HG02623 (cell line): ENCODE measurements at regions not wholly inside any gene's neighbourhood (a gene's known extent, or its start where the extent isn't known, plus 50 kb on each side); places are given as distances from the start of the nearest gene placed in this dataset.
"Not testable (repeated sequence)": the region's sequence is repeated elsewhere in the genome, so short reads cannot be mapped to it uniquely, and the experiment has no call there.

Experiments used
- ATAC-seq: cut with Tn5 transposase; IDR thresholded peaks from one replicate; pipeline ENCODE4 v1.9.1; 2021; ENCODE audit warnings: moderate library complexity; ENCODE audit not compliant: unreplicated experiment

DNA sequence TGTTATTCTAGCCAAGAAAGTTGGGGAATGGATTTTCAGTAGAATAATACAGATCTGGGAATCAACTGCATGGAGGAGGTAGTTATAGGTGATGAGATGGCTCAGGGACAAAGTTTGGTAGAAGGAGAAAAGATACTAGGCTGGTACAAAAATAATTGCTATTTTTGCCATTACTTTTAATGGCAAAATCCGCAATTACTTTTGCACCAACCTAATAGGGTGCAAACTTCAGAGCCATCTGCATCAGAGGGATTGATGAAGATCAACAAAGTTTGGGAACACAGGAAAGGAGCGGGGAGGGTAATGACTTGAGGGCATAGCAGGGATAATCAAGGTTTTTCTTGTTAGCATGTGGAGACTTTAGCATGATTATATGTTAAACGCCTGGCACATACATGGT, 178.7 kb upstream of the ROPN1B start:
- not testable (repeated sequence) for ATAC-seq

DNA sequence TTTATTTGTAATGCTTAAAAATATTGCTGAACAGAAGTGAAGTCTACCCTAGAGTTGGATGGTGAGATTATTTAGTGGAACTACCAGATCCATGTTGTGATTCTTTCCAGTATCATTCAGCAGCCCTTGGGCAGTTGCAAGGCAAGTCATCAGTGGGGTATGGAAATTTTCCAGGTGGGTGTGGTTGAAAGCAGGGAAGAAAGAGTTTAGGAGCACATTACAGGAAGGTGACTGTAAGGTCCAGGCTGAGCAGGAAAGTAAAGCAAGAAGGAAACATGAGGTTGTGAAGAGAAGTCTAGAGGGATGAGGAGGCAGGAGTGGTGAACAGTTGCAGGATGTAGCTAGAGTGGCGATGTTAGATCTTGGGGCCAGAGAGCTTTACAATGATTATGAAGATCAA, 178.0 kb upstream of the ROPN1B start:
- ATAC-seq, result not testable (repeated sequence)

DNA sequence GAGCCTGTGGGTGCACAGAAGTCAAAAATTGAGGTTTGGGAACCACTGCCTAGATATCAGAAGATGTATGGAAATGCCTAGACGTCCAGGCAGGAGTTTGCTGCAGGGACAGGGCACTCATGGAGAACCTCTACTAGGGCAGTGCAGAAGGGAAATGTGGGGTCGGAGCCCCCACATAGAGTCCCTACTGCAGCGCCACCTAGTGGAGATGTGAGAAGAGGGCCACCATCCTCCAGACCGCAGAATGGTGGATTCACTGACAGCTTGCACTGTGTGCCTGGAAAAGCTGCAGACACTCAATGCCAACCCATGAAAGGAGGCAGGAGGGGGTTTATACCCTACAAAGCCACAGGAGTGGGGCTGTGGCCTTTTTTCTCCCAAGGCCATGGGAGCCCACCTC, 159.0 kb upstream of the ROPN1B start:
- ATAC-seq, result not testable (repeated sequence)

DNA sequence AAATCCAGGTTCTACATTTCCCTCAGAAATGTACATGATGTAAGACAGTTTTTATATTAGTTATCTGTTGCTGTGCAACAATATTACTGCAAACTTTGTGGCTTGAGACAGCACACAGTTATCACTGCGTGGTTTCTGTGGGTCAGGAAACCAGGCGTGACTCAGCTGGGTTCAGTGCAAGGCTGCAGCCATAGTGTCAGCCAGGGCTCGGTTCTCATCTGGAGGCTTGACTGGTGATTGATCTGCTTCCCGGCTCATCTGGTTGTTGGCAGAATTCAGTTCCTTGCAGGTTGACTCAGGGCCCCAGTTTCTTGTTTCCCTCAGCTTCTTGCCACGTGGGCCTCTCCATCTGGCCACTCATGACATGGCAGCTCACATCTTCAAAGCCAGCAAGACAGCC, 146.8 kb upstream of the ROPN1B start:
- ATAC-seq, result not testable (repeated sequence)

DNA sequence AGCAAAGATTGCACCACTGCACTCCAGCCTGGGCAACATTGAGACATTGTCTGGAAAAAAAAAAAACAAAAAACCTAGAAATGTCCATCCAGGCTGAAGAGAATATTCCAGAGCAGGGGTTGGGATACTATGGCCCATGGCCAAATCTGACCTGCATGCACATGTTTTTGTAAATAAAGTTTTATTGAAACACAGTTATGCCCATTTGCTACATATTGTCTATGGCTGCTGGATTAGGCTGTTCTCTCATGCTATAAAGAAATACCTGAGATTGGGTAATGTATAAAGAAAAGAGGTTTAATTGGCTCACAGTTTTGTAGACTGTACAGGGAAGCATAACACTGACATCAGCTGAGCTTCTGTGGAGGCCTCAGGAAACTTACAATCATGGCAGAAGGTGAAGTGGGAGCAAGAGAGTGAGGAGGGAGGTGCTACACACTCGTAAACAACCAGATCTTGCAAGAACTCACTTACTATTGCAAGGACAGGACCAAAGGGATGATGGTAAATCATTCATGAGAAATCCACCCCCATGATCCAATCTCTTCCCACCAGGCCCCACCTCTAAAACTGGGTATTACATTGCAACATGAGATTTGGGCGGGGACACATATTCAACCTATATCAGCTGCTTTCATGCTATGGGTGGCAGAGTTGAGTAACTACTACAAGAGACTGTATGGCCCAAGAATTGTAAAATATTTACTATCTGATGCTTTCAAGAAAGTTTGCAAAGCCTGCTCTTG, 137.8 kb upstream of the ROPN1B start:
- ATAC-seq, result not testable (repeated sequence)

DNA sequence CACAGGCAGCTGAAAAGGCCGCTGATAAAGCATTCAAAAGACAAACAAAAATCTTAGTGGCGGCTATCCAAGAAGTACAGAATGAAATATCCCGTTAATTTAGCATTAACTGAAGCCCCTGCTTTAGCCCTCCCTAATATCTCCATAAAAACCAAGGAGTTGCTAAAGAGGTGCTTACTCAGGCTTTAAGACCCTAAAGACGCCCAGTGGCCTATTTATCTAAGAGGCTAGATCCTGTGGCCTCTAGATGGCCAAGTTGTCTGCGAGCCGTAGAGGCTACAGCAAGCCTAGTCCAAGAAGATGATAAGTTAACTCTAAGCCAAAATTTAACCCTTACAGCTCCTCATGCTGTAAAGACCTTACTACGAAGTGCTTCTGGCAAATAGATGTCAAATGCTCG, 133.4 kb upstream of the ROPN1B start:
- ATAC-seq, result not testable (repeated sequence)

DNA sequence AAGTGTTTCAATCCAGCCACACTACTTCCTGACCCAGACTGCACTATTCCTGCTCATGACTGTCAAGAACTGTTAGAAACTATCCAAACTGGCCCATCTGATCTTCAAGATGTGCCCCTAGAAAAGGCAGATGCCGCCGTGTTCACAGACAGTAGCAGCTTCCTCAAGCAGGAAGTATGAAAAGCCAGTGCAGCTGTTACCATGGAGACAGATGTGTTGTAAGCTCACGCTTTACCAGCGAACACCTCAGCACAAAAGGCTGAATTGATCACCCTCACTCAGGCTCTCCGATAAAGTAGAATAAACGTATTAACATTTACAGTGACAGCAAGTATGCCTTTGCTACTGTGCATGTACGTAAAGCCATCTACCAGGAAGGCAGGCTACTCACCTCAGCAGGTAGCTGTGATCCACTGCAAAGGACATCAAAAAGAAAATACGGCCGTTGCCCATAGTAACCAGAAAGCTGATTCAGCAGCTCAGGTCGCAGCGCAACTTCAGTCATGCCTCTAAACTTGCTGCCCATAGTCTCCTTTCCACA, 132.9 kb upstream of the ROPN1B start:
- ATAC-seq, result not testable (repeated sequence)

DNA sequence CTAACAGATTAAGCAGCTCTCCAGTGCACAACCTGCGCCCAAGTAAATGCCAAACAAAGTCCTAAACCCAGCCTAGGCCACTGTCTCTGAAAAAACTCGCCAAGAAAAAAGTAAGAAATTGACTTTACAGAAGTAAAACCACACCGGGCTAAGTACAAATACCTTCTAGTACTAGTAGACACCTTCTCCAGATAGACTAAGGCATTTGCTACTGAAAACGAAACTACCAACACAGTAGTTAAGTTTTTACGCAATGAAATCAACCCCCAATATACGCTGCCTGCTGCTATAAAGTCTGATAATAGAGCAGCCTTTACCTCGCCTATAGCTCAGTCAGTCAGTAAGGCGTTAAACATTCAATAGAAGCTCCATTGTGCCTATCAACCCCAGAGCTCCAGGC, 132.2 kb upstream of the ROPN1B start:
- not testable (repeated sequence) for ATAC-seq

DNA sequence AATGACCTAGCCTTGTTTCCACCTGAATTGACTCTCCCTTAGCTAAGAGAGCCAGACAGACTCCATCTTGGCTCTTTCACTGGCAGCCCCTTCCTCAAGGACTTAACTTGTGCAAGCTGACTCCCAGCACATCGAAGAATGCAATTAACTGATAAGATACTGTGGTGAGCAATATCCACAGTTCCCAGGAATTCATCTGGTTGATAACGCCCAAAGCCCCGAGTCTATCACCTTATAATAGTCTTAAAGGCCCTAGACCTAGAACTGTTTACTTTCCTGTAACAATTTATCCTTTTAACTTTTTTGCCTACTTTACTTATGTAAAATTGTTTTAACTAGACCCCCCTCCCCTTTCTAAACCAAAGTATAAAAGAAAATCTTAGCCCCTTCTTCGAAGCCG, 130.1 kb upstream of the ROPN1B start:
- not testable (repeated sequence) for ATAC-seq

DNA sequence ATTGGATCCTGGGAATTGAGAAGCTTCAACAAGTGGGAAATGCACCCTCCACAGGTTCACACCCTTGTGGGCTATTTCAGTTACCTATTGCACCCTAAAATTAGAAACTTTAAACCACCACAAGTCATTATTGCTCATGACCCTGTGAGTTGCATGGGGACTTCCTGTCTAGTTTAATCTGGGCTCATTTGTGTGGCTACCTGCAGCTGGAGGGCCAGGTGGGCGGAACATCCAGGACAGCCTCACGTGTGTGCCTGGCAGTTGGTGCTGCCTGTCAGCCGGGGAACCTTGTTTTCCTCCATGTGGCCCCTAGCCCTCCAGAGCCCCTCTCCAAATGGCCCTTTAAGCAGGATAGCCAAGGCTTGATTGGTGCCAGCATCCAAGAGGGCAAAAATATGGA, 128.5 kb upstream of the ROPN1B start:
- ATAC-seq, result not testable (repeated sequence)

DNA sequence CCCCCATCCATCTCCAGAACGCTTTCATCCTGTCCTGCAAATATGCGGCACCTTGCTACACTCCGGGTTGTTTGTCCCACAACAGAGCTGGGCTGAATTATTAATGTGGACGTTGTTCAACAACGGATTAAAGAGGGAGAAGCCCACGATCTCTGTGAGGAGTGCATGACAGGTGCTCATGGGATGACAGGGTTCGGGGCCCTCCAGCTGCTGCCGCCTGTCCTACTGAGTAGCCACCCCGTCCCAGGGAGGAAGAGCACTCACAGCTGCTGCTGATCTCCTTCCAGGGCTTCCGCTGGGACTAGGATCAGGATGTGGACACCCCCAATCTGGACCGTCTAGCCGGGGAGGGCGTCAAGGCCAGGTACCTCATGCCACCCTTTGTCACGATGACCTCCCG, 121.0 kb upstream of the ROPN1B start:
- not testable (repeated sequence) for ATAC-seq

DNA sequence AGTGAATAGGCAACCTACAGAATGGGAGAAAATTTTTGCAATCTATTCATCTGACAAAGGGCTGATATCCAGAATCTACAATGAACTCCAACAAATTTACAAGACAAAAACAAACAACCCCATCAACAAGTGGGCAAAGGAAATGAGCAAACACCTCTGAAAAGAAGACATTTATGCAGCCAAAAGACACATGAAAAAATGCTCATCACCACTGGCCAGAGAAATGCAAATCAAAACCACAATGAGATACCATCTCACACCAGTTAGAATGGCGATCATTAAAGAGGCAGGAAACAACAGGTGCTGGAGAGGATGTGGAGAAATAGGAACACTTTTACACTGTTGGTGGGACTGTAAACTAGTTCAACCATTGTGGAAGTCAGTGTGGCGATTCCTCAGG, 114.0 kb upstream of the ROPN1B start:
- ATAC-seq, result not testable (repeated sequence)

DNA sequence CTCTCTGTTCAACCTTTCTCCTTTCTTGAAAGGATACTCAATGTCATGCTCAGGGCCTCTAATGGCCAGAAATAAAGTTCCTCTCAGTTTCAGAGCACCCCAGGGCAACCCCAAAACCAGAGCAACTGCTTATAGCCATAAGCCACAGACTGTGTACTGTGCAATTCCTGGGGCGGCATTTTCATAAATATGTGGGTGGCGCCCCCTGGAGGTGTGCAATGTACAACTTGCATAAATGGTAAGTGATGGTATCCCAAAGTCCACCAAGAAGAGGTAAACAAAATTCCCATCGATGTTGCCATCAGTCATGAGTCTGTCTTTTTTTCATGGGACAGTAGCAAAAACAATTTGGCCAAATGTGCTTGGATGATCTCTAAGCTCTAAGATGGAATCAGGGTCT, 108.4 kb upstream of the ROPN1B start:
- ATAC-seq, result not testable (repeated sequence)

DNA sequence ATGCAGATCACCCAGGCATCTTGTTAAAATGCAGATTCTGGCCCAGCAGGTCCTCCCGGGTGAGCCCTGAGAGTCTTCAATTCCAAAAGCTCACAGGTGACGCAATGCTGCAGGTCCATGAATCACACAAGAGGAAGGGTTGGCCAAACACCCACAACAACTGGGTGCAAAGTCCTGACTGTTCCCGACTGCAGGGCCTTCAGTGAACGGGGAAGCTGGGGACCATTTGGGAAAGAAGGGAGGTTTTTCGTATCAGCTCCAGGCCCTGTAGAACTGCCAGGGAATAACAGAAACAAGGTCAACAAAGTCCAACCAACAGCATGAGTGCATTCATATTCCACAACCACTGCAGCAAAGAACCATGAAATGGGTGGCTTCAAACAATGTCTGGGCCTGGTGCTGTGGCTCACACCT, 106.1 kb upstream of the ROPN1B start:
- not testable (repeated sequence) for ATAC-seq

DNA sequence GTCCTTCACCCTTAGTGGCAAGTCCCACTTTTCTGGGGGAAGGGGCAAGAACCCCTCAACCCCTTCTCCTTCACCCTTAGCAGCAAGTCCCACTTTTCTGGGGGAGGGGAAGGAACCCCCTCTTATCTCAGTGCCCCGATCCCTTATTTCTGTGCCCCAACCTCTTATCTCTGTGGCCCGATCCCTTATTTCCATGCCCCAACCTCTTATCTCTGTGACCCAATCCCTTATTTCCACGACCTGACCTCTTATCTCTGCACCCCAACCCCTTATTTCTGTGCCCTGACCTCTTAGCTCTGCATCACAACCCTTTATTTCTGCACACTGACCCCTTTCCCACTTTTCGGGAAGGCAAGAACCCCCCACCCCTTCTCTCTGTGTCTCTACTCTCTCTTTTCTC, 104.4 kb upstream of the ROPN1B start:
- not testable (repeated sequence) for ATAC-seq

DNA sequence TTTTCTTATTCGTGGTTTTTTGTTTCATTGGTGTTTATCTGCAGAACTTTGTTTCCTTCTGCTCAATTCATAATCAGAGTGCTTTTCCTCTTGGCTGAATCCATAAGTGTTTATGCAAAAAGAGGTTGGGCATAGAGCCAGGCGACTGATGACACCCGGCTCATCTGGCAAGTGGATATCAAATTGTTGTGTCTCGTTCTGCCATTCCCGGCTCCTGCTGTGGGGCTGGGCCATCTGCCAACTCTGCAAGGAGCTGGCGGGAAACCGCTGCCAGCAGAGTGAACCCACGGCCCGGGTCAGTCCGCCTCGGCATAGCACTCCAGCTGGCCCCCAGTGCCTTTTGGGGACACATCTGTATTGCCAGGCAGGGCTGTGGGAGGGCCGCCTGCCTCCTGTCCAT, 83.0 kb upstream of the ROPN1B start:
- not testable (repeated sequence) for ATAC-seq

DNA sequence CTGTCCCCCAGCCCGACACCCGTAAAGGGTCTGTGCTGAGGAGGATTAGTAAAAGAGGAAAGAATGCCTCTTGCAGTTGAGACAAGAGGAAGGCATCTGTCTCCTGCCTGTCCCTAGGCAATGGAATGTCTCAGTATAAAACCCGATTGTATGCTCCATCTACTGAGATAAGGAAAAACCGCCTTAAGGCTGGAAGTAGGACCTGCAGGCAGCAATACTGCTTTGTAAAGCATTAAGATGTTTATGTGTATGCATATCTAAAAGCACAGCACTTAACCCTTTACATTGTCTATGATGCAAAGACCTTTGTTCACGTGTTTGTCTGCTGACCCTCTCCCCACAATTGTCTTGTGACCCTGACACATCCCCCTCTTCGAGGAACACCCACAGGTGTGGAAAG, 69.8 kb upstream of the ROPN1B start:
- ATAC-seq, result not testable (repeated sequence)

DNA sequence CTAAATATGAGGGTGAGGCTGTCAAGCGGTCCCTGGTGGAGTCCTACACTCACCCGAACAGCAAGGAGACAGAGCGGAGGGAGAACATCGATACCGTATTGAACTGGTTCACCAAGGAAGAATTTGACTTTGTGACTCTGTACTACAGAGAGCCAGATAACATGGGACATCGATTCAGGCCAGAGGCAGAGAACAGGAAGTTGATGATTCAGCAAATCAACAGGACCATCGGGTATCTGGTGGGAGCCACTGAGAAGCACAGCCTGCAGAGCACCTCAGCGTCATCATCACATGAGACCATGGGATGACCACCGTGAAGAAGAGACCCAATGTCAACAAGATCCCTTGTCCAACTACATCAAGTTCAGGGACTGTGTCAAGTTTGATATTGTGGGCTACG, 67.5 kb upstream of the ROPN1B start:
- ATAC-seq, result not testable (repeated sequence)

DNA sequence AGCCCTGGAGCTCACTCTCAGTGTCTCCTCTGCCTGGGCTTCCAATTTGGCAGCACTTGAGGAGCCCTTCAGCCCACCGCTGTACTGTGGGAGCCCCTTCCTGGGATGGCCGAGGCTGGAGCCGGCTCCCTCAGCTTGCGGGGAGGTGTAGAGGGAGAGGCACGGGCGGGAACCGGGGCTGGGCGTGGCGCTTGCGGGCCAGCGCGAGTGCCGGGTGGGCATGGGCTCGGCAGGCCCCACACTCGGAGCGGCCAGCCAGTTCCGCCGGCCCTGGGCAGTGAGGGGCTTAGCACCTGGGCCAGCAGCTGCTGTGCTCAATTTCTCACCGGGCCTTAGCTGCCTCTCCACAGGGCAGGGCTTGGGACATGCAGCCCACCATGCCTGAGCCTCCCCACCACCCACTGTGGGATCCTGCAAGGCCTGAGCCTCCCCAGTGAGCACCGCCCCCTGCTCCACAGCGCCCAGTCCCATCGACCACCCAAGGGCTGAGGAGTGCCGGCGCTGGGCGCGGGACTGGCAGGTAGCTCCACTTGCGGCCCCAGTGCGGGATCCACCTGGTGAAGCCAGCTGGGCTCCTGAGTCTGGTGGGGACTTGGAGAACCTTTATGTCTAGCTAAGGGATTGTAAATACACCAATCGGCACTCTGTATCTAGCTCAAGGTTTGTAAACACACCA, 65.1 kb upstream of the ROPN1B start:
- not testable (repeated sequence) for ATAC-seq

DNA sequence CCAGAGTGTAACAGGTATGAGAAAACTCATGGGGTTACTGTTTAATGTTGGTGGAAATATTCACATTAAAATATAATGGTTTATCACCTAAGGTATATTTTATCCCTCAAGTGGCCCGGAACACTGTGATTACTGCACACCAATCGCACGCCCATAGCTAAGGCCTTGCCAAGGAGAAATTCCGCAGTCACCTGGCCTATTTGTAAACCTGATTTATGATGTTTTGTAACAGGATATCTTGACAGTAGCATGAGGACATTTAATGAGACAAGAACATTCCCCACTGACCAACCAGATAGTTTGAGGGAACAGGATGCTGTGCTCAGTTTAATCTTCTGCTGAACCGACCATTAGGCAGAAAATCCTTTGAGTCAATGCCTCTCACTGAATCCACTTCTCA, 61.7 kb upstream of the ROPN1B start:
- ATAC-seq, result not testable (repeated sequence)

DNA sequence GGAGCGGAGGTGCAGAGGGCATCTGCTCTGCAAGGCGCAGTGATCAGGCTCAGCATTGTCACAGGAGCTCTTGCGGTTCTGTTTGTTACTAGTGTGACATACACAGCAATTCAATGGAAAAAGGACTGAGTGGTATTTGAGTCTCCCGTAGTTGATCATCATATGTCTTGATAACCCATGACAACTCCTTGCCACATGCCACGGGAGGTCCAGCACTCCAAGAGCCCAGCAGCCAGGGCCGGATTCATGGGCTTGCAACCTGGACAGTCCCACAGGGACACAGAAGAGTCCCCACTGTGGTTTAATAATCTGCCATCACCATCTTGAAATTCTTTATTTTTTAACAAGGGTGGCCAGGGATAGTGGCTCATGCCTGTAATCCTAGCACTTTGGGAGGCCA, 58.1 kb upstream of the ROPN1B start:
- not testable (repeated sequence) for ATAC-seq
